WTC11 (cell line): ENCODE measurements at regions not wholly inside any gene's neighbourhood (a gene's known extent, or its start where the extent isn't known, plus 50 kb on each side); places are given as distances from the start of the nearest gene placed in this dataset.

Experiments
- NR3C1 ChIP-seq: sonication (generic); formaldehyde crosslinking; conservative IDR thresholded peaks from 2 replicates; pipeline ENCODE4 v1.8.1; 2023; ENCODE audit warnings: low read depth, mild to moderate bottlenecking, missing genetic modification reagents
- SP1 ChIP-seq: sonication (generic); formaldehyde crosslinking; conservative IDR thresholded peaks from 2 replicates; pipeline ENCODE4 v1.8.1; 2022; ENCODE audit warnings: missing genetic modification reagents
- TCF7 ChIP-seq: sonication (generic); formaldehyde crosslinking; IDR thresholded peaks from 2 replicates; pipeline ENCODE4 v1.8.0; 2022; ENCODE audit warnings: mild to moderate bottlenecking, low read depth, missing genetic modification reagents, moderate library complexity
- TF ChIP-seq, protein P1 (sequence below): sonication (generic); formaldehyde crosslinking; IDR thresholded peaks from 2 replicates; pipeline ENCODE4 v1.8.0; 2023; ENCODE audit warnings: missing genetic modification reagents
- TF ChIP-seq, protein P2 (sequence below): fragments of 200-600 bp; IDR thresholded peaks from 2 replicates; pipeline ENCODE4 v1.8.0; 2022; ENCODE audit warnings: antibody characterized with exemption
- TF ChIP-seq, protein P3 (sequence below): sonication (generic); formaldehyde crosslinking; IDR thresholded peaks from 2 replicates; pipeline ENCODE4 v1.8.0; 2022; ENCODE audit warnings: mild to moderate bottlenecking, missing genetic modification reagents
- TF ChIP-seq, protein P4 (sequence below): sonication (generic); formaldehyde crosslinking; IDR thresholded peaks from 2 replicates; pipeline ENCODE4 v1.8.1; 2022; ENCODE audit warnings: low read depth, missing genetic modification reagents, borderline replicate concordance
- TF ChIP-seq, protein P5 (sequence below): sonication (generic); formaldehyde crosslinking; IDR thresholded peaks from 2 replicates; pipeline ENCODE4 v1.8.1; 2023; ENCODE audit warnings: mild to moderate bottlenecking, moderate library complexity, missing genetic modification reagents
- TF ChIP-seq, protein P6 (sequence below): sonication (generic); formaldehyde crosslinking; IDR thresholded peaks from 2 replicates; pipeline ENCODE4 v1.8.0; 2022; ENCODE audit warnings: mild to moderate bottlenecking, missing genetic modification reagents
- TF ChIP-seq, protein P7 (sequence below): sonication (generic); formaldehyde crosslinking; IDR thresholded peaks from 2 replicates; pipeline ENCODE4 v1.8.1; 2022; ENCODE audit warnings: missing genetic modification reagents, borderline replicate concordance

DNA sequence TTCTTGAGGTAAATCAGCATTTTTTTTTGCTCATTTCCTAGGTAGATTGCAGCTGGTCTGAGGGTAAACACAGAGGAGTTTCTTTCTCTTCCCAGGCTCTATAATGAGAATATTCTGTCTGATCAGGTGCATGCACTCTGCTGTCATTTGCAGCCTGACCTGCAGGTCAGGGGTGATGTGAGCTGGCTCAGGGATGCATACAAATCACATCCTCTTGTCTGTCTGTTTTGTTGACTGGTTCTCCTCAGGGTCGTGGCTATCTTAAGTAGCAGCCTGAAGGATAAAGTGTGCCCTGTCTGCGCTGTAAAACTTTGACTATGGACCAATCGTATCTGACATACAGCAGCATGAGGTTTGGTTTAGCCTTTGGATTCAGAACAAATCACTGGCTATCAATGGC is 183.4 kb upstream of the POU3F2 start:
- TF ChIP-seq, protein P1, sequence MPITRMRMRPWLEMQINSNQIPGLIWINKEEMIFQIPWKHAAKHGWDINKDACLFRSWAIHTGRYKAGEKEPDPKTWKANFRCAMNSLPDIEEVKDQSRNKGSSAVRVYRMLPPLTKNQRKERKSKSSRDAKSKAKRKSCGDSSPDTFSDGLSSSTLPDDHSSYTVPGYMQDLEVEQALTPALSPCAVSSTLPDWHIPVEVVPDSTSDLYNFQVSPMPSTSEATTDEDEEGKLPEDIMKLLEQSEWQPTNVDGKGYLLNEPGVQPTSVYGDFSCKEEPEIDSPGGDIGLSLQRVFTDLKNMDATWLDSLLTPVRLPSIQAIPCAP (CRISPR knock-in tag): no peak
- TF ChIP-seq, protein P2, sequence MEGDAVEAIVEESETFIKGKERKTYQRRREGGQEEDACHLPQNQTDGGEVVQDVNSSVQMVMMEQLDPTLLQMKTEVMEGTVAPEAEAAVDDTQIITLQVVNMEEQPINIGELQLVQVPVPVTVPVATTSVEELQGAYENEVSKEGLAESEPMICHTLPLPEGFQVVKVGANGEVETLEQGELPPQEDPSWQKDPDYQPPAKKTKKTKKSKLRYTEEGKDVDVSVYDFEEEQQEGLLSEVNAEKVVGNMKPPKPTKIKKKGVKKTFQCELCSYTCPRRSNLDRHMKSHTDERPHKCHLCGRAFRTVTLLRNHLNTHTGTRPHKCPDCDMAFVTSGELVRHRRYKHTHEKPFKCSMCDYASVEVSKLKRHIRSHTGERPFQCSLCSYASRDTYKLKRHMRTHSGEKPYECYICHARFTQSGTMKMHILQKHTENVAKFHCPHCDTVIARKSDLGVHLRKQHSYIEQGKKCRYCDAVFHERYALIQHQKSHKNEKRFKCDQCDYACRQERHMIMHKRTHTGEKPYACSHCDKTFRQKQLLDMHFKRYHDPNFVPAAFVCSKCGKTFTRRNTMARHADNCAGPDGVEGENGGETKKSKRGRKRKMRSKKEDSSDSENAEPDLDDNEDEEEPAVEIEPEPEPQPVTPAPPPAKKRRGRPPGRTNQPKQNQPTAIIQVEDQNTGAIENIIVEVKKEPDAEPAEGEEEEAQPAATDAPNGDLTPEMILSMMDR: no peak
- no peak for TF ChIP-seq TCF7 (CRISPR knock-in tag)
- TF ChIP-seq NR3C1 (CRISPR knock-in tag): no peak
- TF ChIP-seq, protein P3, sequence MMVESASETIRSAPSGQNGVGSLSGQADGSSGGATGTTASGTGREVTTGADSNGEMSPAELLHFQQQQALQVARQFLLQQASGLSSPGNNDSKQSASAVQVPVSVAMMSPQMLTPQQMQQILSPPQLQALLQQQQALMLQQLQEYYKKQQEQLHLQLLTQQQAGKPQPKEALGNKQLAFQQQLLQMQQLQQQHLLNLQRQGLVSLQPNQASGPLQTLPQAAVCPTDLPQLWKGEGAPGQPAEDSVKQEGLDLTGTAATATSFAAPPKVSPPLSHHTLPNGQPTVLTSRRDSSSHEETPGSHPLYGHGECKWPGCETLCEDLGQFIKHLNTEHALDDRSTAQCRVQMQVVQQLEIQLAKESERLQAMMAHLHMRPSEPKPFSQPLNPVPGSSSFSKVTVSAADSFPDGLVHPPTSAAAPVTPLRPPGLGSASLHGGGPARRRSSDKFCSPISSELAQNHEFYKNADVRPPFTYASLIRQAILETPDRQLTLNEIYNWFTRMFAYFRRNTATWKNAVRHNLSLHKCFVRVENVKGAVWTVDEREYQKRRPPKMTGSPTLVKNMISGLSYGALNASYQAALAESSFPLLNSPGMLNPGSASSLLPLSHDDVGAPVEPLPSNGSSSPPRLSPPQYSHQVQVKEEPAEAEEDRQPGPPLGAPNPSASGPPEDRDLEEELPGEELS (CRISPR knock-in tag): no peak
- TF ChIP-seq SP1 (CRISPR knock-in tag): no peak
- TF ChIP-seq, protein P4, sequence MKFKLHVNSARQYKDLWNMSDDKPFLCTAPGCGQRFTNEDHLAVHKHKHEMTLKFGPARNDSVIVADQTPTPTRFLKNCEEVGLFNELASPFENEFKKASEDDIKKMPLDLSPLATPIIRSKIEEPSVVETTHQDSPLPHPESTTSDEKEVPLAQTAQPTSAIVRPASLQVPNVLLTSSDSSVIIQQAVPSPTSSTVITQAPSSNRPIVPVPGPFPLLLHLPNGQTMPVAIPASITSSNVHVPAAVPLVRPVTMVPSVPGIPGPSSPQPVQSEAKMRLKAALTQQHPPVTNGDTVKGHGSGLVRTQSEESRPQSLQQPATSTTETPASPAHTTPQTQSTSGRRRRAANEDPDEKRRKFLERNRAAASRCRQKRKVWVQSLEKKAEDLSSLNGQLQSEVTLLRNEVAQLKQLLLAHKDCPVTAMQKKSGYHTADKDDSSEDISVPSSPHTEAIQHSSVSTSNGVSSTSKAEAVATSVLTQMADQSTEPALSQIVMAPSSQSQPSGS (CRISPR knock-in tag): no peak
- TF ChIP-seq, protein P5, sequence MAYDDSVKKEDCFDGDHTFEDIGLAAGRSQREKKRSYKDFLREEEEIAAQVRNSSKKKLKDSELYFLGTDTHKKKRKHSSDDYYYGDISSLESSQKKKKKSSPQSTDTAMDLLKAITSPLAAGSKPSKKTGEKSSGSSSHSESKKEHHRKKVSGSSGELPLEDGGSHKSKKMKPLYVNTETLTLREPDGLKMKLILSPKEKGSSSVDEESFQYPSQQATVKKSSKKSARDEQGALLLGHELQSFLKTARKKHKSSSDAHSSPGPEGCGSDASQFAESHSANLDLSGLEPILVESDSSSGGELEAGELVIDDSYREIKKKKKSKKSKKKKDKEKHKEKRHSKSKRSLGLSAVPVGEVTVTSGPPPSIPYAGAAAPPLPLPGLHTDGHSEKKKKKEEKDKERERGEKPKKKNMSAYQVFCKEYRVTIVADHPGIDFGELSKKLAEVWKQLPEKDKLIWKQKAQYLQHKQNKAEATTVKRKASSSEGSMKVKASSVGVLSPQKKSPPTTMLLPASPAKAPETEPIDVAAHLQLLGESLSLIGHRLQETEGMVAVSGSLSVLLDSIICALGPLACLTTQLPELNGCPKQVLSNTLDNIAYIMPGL (CRISPR knock-in tag): no peak
- TF ChIP-seq, protein P6, sequence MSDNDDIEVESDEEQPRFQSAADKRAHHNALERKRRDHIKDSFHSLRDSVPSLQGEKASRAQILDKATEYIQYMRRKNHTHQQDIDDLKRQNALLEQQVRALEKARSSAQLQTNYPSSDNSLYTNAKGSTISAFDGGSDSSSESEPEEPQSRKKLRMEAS (CRISPR knock-in tag): no peak
- TF ChIP-seq, protein P7, sequence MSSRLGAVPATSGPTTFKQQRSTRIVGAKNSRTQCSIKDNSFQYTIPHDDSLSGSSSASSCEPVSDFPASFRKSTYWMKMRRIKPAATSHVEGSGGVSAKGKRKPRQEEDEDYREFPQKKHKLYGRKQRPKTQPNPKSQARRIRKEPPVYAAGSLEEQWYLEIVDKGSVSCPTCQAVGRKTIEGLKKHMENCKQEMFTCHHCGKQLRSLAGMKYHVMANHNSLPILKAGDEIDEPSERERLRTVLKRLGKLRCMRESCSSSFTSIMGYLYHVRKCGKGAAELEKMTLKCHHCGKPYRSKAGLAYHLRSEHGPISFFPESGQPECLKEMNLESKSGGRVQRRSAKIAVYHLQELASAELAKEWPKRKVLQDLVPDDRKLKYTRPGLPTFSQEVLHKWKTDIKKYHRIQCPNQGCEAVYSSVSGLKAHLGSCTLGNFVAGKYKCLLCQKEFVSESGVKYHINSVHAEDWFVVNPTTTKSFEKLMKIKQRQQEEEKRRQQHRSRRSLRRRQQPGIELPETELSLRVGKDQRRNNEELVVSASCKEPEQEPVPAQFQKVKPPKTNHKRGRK (CRISPR knock-in tag): no peak
